AG04449 (cell line): ENCODE measurements at regions not wholly inside any gene's neighbourhood (a gene's known extent, or its start where the extent isn't known, plus 50 kb on each side); places are given as distances from the start of the nearest gene placed in this dataset.
"Not testable (repeated sequence)": the region's sequence is repeated elsewhere in the genome, so short reads cannot be mapped to it uniquely, and the experiment has no call there.

ENCODE experiments used
- CTCF ChIA-PET: fragments of 350-600 bp; formaldehyde crosslinking; extraction: SDS; loops from one replicate; lab custom pipeline; 2021; ENCODE audit warnings: antibody characterized with exemption; lab: Yijun Ruan, JAX
- POLR2A ChIA-PET: fragments of 400-600, 350-600 bp; formaldehyde crosslinking; extraction: SDS; loops from one replicate; lab custom pipeline; 2020; ENCODE audit warnings: antibody characterized with exemption, inconsistent platforms; lab: Yijun Ruan, JAX
- DNase-seq: peaks from one replicate; pipeline ENCODE4 v3.0.0-alpha.2; 2010; ENCODE audit warnings: low read depth, low spot score
- H3K4me3 ChIP-seq: 2 replicates; pipeline ENCODE4 v1.5.1; 2011; ENCODE audit warnings: low read depth, mild to moderate bottlenecking, control low read depth, low read length
- TF ChIP-seq, protein P1 (sequence below): IDR thresholded peaks from one replicate; pipeline ENCODE4 v1.5.1; 2011; ENCODE audit warnings: mild to moderate bottlenecking, moderate library complexity, low read length, control low read depth, inconsistent platforms; ENCODE audit not compliant: insufficient read depth; ENCODE audit errors: missing control alignments

DNA sequence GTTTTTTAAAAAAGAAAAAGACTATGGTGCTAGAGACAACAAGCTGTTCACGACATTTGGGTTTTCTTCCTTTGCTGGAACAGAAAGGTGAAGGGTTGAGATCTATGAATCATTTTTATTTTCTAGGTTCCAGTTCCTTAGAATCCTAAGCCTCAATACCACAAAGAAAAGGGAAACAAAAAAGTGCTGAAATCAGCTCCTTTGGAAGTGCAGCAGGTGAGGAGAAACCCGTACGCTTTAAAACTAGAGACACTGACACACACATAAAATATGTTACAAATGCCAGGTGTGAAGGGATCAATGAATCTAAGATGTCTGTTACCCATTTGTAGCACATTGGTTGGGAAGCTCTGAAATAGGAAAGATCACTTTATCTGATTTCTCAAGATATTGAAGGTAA, 125.2 kb downstream of the AREG start:
- ChIA-PET CTCF (no interaction called here), POLR2A (no interaction called here)
- H3K4me3 ChIP-seq: no peak overlapping the region
- TF ChIP-seq, protein P1, sequence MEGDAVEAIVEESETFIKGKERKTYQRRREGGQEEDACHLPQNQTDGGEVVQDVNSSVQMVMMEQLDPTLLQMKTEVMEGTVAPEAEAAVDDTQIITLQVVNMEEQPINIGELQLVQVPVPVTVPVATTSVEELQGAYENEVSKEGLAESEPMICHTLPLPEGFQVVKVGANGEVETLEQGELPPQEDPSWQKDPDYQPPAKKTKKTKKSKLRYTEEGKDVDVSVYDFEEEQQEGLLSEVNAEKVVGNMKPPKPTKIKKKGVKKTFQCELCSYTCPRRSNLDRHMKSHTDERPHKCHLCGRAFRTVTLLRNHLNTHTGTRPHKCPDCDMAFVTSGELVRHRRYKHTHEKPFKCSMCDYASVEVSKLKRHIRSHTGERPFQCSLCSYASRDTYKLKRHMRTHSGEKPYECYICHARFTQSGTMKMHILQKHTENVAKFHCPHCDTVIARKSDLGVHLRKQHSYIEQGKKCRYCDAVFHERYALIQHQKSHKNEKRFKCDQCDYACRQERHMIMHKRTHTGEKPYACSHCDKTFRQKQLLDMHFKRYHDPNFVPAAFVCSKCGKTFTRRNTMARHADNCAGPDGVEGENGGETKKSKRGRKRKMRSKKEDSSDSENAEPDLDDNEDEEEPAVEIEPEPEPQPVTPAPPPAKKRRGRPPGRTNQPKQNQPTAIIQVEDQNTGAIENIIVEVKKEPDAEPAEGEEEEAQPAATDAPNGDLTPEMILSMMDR: no peak
- no peak for DNase-seq

DNA sequence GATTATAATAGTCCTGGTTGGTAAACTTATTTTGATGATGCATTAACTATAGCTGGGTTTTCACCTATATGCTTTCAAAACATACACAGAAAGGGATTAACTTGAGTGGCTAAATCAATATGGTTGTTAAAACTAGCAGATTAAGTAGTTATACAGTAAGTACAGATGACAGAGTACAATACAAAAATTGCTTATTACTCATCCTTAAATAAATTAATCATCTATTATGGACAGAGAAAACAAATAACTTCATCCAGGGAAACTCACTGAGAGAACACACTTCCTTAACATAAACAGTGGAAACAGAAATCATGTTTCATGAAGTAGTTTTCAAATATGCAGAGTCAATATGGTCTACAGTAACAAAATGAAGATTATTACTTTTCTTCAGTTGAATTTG, 133.4 kb downstream of the AREG start:
- H3K4me3 ChIP-seq: no peak overlapping the region
- no peak for DNase-seq
- POLR2A ChIA-PET: no interaction called here
- TF ChIP-seq, protein P1: no peak
- CTCF ChIA-PET: no interaction called here

DNA sequence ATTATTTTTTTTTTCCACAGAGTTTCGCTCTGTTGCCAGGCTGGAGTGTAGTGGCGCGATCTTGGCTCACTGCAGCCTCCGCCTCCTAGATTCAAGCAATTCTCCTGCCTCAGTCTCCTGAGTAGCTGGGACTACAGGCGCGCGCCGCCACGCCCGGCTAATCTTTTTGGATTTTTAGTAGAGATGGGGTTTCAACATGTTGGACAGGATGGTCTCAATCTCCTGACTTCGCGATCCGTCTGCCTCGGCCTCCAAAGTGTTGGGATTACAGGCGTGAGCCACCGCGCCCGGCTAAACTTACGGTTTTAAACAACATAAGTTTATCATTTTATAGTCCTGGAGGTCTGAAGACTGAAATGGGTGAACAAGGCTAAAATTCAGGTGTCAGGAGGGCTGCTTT, 133.9 kb downstream of the AREG start:
- CTCF ChIA-PET, DNase-seq, H3K4me3 ChIP-seq, POLR2A ChIA-PET: not testable (repeated sequence)

DNA sequence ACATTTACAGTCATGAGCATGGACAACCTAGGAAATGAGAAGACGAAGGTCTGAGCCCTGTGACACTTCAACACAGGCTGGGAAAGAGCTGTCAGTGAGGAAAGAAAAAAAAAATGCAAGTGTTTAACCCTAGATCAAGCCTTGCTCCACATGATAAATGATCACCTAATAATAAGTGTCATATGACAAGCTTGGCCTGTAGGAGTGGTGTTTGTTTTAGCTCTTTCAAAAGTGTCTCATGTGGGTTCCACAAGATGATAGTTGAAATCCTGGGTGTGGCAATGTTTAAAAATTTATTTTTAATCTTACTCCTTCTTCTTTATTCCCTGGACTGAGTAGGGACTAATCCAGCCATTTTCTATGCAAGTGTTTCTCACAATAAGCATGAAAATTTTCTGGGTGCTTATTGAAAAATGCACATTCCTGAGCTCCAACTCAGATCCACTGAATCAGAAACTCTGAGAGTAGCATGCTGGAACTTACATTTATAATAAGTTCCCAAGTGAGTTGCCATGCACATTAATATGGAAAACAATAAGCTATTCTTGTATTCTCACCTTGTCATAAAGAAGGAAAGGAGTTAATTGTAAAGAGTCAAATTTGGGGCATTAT, 138.3 kb downstream of the AREG start:
- ChIA-PET POLR2A (no interaction called here), CTCF (interaction anchor here (0.6 kb wide), 1 partner anchor 34 kb away, joined by 3 read pairs; no protein-coding TSS in a partner anchor)
- no peak overlapping the region for H3K4me3 ChIP-seq
- peak; percentile 0 for DNase-seq
- TF ChIP-seq, protein P1: no peak

DNA sequence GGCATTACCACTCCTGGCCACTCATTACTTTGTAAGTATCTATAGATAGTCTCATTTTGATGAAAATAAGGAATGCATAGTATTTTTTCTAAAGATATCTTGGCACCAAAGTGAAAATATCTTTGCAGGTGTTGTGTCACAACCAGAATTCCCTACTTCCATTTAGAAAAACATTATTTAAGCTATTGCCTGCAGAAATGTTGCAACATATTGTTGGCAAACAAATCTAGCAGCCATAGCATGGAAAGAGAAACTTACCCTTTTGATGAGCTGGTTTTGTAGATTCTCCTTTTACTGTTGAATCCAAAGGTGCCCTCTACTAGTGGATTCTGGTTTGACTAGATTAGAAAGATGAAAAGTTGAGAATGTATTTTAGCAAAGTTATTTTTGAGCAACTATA, 138.8 kb downstream of the AREG start:
- ChIA-PET CTCF (interaction anchor here (0.6 kb wide), 1 partner anchor 34 kb away, joined by 3 read pairs; no protein-coding TSS in a partner anchor), POLR2A (no interaction called here)
- no peak for DNase-seq
- no peak overlapping the region for H3K4me3 ChIP-seq
- TF ChIP-seq, protein P1: no peak

DNA sequence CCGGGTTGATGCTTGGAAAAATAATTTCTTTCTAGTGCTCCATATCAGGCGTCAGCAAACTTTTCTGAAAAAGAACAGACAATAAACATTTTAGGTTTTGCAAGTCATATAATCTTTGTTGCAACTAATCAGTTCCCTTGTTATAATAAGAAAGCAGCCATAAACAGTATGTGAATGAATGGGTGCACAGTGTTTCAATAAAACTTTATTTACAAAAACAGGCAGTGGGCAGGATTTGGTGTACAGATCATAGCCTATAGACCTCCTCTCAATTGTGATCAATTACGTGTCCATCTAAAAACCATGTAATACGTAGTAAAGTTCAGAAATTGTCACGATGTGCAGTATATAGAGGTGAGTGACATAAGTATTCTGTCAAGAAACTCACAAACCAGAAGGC, 143.4 kb downstream of the AREG start:
- TF ChIP-seq, protein P1: no peak

DNA sequence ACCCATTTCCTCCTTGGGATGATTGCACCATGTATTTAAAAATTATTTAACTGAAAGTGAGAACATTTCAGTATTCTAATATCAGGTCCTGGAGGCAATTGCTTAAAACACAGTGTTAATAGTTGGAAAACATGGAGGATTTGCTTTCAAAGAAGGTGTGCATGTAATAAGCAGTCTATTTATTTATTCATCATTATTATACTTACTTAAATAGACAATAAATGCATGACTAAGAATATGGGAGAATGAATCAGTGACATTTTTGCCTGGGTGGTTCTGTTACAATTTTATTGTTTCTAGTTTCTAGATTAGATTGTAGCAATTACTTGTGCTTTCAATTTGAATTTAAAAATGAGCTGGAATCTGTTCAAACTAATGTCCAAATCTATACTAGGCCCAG, 145.5 kb downstream of the AREG start:
- ChIA-PET CTCF (interaction anchor here (1.0 kb wide), 1 partner anchor 80 kb away, joined by 3 read pairs; no protein-coding TSS in a partner anchor), POLR2A (no interaction called here)
- DNase-seq: no peak
- H3K4me3 ChIP-seq: no peak overlapping the region
- TF ChIP-seq, protein P1: no peak

More for the DNA sequence above, 143.4 kb downstream of the AREG start:
- ChIA-PET POLR2A (no interaction called here), CTCF (no interaction called here)
- no peak for DNase-seq
- H3K4me3 ChIP-seq: no peak overlapping the region
